ENCODE measurements at regions not wholly inside any gene's neighbourhood (a gene's known extent, or its start where the extent isn't known, plus 50 kb on each side); places are given as distances from the start of the nearest gene placed in this dataset.
A peak's percentile ranks its signal among the peaks of the same experiment; 100 is the strongest.

DNA sequence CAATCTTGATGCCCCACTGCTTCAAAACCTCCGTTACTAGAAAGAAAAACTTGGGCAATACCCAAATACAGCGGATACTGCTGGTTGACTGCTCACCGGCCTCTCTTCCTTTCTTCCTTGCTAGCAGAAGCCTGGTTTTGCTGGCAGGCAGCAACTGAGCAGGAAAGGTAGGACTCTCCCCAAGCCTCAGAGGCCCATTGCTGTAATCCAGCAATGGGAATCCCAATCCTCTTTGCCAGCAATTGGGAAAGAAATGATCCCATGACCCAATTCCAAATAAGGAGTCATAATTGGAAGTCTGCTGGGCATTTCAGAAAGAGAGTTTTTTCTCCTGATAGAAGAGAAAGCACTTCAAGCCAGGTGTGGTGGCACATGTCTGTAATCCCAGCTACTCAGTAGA lies 394.5 kb downstream of the BCOR start:
- TF ChIP-seq CTCF (IDR thresholded peaks at IDR 0.05) = no peak
- H3K27me3 Mint-ChIP-seq = no peaks in the 10 kb centered on the region
- H3K9me3 Mint-ChIP-seq = no peaks in the 10 kb centered on the region
- DNase-seq = no peak
- intact Hi-C loops (cut with micrococcal nuclease) = no loop called here
- ChIA-PET CTCF (interaction anchor here (0.9 kb wide), 1 partner anchor 28 kb away, joined by 3 read pairs; no protein-coding TSS in a partner anchor), POLR2A (interaction anchor here (0.7 kb wide), 1 partner anchor 157 kb away, joined by 3 read pairs; no protein-coding TSS in a partner anchor)
- no peaks in the 10 kb centered on the region for H3K4me1 Mint-ChIP-seq (ENCODE audit: low read depth)
- no peaks in the 10 kb centered on the region for H3K36me3 Mint-ChIP-seq (ENCODE audit: low read depth)
- no peak overlapping the region for H3K27ac Mint-ChIP-seq
- no peak overlapping the region for H3K4me3 Mint-ChIP-seq
- no peak for ATAC-seq

GRCh38 chrX:39704590-39704989 lies 393.2 kb downstream of the BCOR start:
- Mint-ChIP-seq H3K4me1 (ENCODE audit: low read depth) (no peaks in the 10 kb centered on the region), H3K27ac (no peak overlapping the region), H3K27me3 (no peaks in the 10 kb centered on the region), H3K36me3 (ENCODE audit: low read depth) (no peaks in the 10 kb centered on the region), H3K9me3 (peaks cover 2% of the 10 kb centered on the region), H3K4me3 (no peak overlapping the region)
- CTCF ChIA-PET = no interaction called here
- intact Hi-C loops (cut with micrococcal nuclease) = no loop called here
- POLR2A ChIA-PET = no interaction called here
- no peak for DNase-seq
- no peak for ATAC-seq
- TF ChIP-seq CTCF (IDR thresholded peaks at IDR 0.05) = no peak

DNA sequence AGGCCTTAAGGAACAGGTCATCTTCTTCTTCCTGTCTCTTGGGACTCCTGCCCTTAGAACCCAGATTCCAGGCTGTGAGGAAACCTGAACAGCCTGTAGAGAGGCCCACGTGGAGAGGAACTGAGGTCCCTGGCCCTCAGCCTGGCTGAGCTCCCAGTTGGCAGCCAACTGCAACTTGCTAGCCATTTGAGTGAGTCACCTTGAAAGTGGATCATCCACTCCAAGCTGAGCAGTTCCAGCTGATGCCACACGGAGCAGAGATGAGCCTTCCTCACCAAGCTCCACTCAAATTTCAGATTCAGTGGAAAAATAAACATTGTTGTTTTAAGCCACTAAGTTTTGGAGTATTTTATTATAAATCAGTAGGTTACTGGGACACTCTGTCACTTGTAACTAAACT lies 392.5 kb downstream of the BCOR start:
- peaks cover 2% of the 10 kb centered on the region for H3K9me3 Mint-ChIP-seq
- intact Hi-C loops (cut with micrococcal nuclease) = no loop called here
- H3K4me3 Mint-ChIP-seq = no peak overlapping the region
- H3K4me1 Mint-ChIP-seq (ENCODE audit: low read depth) = no peaks in the 10 kb centered on the region
- no peak overlapping the region for H3K27ac Mint-ChIP-seq
- ATAC-seq (peak; percentile 34), DNase-seq (peak; percentile 26)
- H3K36me3 Mint-ChIP-seq (ENCODE audit: low read depth) = no peaks in the 10 kb centered on the region
- CTCF ChIA-PET = no interaction called here
- no peak for TF ChIP-seq CTCF (IDR thresholded peaks at IDR 0.05)
- no peaks in the 10 kb centered on the region for H3K27me3 Mint-ChIP-seq
- POLR2A ChIA-PET = no interaction called here

DNA sequence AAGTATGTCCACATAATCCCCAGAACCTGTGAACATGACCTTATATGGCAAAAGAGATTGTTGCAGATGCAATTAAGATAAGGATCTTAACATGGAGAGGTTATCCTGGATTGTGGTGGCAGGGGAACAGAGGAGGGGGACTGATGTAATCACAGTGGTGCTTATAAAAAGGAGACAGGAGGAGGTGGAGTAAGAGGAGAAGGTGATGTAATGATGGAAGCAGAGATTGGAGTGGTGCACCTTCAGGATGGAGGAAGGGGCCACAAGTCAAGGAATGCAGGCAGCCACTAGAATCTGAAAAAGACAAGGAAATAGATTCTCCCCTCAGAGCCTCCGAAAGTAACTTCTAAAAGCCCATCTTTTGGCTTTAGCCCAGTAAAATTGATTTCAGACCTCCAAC lies 388.4 kb downstream of the BCOR start:
- ATAC-seq (no peak), DNase-seq (no peak)
- intact Hi-C loops (cut with micrococcal nuclease) = no loop called here
- Mint-ChIP-seq H3K9me3 (peaks cover 2% of the 10 kb centered on the region), H3K27me3 (no peaks in the 10 kb centered on the region), H3K4me3 (no peak overlapping the region), H3K4me1 (ENCODE audit: low read depth) (no peaks in the 10 kb centered on the region), H3K36me3 (ENCODE audit: low read depth) (no peaks in the 10 kb centered on the region), H3K27ac (no peak overlapping the region)
- POLR2A ChIA-PET = no interaction called here
- TF ChIP-seq CTCF (IDR thresholded peaks at IDR 0.05) = no peak
- CTCF ChIA-PET = no interaction called here

DNA sequence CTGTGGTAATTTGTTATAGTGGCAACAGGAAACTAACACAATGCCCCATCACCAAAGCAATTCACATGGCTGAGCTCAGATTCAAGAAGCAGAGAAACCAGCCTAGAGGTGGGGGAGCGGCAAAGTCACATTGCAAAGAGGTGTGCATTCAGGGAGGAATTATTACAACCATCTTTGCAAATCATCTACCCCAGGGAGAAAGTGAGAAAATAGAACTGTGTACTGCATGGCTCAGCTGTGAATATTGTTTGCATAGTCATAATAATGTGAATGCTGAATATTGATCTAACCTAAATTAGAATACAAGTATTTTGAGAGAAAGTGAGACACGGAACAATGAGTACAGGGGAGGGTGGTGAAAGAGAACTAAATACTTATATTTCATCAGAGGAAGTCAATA lies 387.9 kb downstream of the BCOR start:
- DNase-seq = no peak
- Mint-ChIP-seq H3K27ac (no peak overlapping the region), H3K4me1 (ENCODE audit: low read depth) (no peaks in the 10 kb centered on the region), H3K27me3 (no peaks in the 10 kb centered on the region), H3K9me3 (peaks cover 2% of the 10 kb centered on the region), H3K4me3 (no peak overlapping the region), H3K36me3 (ENCODE audit: low read depth) (no peaks in the 10 kb centered on the region)
- no peak for ATAC-seq
- TF ChIP-seq CTCF (IDR thresholded peaks at IDR 0.05) = no peak
- CTCF ChIA-PET = no interaction called here
- intact Hi-C loops (cut with micrococcal nuclease) = no loop called here
- POLR2A ChIA-PET = no interaction called here
